ENCODE measurements at regions not wholly inside any gene's neighbourhood (a gene's known extent, or its start where the extent isn't known, plus 50 kb on each side); places are given as distances from the start of the nearest gene placed in this dataset.

GRCh38 chr6:169848946-169849345, 97.5 kb downstream of the ERMARD start:
- Histone ChIP-seq H3K27ac (ENCODE audit: low read depth, low read length) (no peak overlapping the region), H3K79me2 (ENCODE audit: control insufficient read depth, low read length) (no peaks in the 10 kb centered on the region), H3K27me3 (ENCODE audit: control insufficient read depth, low read length) (no peaks in the 10 kb centered on the region), H3F3A (ENCODE audit: control insufficient read depth, insufficient read depth) (no peaks in the 10 kb centered on the region), H3K36me3 (ENCODE audit: control insufficient read depth, low read length) (no peaks in the 10 kb centered on the region), H3K9me3 (ENCODE audit: control insufficient read depth, insufficient read depth, low read length) (peaks cover 12% of the 10 kb centered on the region; the same call in 1 of the 2 replicates), H3K9me2 (replicated peaks; ENCODE audit: control insufficient read depth, low read length) (no peaks in the 10 kb centered on the region), H3K4me2 (ENCODE audit: low read length) (no peak overlapping the region), H4K20me1 (ENCODE audit: control insufficient read depth, insufficient read depth, low read depth, low read length) (no peaks in the 10 kb centered on the region), H3K4me1 (ENCODE audit: control insufficient read depth, low read length) (peaks cover 17% of the 10 kb centered on the region), H3K4me3 (ENCODE audit: low read length) (no peak overlapping the region)
- TF ChIP-seq EZH2phosphoT487 (IDR thresholded peaks at IDR 0.05; ENCODE audit: borderline replicate concordance, low read length), result no peak
- TF ChIP-seq, protein P1, sequence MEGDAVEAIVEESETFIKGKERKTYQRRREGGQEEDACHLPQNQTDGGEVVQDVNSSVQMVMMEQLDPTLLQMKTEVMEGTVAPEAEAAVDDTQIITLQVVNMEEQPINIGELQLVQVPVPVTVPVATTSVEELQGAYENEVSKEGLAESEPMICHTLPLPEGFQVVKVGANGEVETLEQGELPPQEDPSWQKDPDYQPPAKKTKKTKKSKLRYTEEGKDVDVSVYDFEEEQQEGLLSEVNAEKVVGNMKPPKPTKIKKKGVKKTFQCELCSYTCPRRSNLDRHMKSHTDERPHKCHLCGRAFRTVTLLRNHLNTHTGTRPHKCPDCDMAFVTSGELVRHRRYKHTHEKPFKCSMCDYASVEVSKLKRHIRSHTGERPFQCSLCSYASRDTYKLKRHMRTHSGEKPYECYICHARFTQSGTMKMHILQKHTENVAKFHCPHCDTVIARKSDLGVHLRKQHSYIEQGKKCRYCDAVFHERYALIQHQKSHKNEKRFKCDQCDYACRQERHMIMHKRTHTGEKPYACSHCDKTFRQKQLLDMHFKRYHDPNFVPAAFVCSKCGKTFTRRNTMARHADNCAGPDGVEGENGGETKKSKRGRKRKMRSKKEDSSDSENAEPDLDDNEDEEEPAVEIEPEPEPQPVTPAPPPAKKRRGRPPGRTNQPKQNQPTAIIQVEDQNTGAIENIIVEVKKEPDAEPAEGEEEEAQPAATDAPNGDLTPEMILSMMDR (IDR thresholded peaks at IDR 0.05; ENCODE audit: low read depth, low read length, poor library complexity, severe bottlenecking), result no peak

GRCh38 chr6:169847901-169848311, 96.5 kb downstream of the ERMARD start:
- no peak overlapping the region for H3K27ac ChIP-seq (ENCODE audit: low read depth, low read length)

DNA sequence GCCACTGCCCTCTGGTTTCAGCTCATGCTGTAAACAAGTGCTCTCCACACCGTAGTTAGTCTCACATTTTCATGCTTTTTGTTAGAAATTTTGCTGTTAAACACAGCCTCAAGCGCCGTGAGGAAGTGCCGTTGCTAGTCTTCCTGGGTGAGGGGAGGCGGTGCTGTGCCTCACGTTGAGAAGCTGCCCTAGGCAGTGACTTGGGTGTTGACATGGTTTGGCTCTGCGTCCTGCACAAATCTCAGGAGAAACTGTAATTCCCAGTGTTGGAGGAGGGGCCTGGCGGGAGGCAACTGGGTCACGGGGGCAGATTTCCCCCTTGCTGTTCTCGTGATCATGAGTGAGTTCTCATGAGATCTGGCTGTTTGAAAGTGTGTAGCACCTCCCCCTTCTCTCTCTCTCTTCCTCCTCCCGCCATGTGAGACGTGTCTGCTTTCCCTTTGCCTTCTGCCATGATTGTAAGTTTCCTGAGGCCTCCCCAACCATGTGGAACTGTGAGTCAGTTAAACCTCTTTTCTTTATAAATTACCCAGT, 95.8 kb downstream of the ERMARD start:
- Histone ChIP-seq H3K9me2 (replicated peaks; ENCODE audit: control insufficient read depth, low read length) (no peaks in the 10 kb centered on the region), H3K4me2 (ENCODE audit: low read length) (no peak overlapping the region), H3K9me3 (ENCODE audit: control insufficient read depth, insufficient read depth, low read length) (peaks cover 4% of the 10 kb centered on the region; the same call in 1 of the 2 replicates), H4K20me1 (ENCODE audit: control insufficient read depth, insufficient read depth, low read depth, low read length) (no peaks in the 10 kb centered on the region), H3K27me3 (ENCODE audit: control insufficient read depth, low read length) (peaks cover 6% of the 10 kb centered on the region; the same call in 1 of the 2 replicates), H3K4me3 (ENCODE audit: low read length) (no peak overlapping the region), H3K27ac (ENCODE audit: low read depth, low read length) (no peak overlapping the region), H3K36me3 (ENCODE audit: control insufficient read depth, low read length) (no peaks in the 10 kb centered on the region), H3F3A (ENCODE audit: control insufficient read depth, insufficient read depth) (no peaks in the 10 kb centered on the region), H3K4me1 (ENCODE audit: control insufficient read depth, low read length) (peaks cover 21% of the 10 kb centered on the region), H3K79me2 (ENCODE audit: control insufficient read depth, low read length) (no peaks in the 10 kb centered on the region)
- TF ChIP-seq EZH2phosphoT487 (IDR thresholded peaks at IDR 0.05; ENCODE audit: borderline replicate concordance, low read length), result no peak
- TF ChIP-seq, protein P1 (IDR thresholded peaks at IDR 0.05; ENCODE audit: low read depth, low read length, poor library complexity, severe bottlenecking), result no peak

More at GRCh38 chr6:169847901-169848311, 96.5 kb downstream of the ERMARD start:
- Histone ChIP-seq H3K4me2 (ENCODE audit: low read length) (no peak overlapping the region), H4K20me1 (ENCODE audit: control insufficient read depth, insufficient read depth, low read depth, low read length) (no peaks in the 10 kb centered on the region), H3K4me1 (ENCODE audit: control insufficient read depth, low read length) (peaks cover 21% of the 10 kb centered on the region), H3K9me2 (replicated peaks; ENCODE audit: control insufficient read depth, low read length) (no peaks in the 10 kb centered on the region), H3K9me3 (ENCODE audit: control insufficient read depth, insufficient read depth, low read length) (peaks cover 5% of the 10 kb centered on the region; the same call in 1 of the 2 replicates), H3K79me2 (ENCODE audit: control insufficient read depth, low read length) (no peaks in the 10 kb centered on the region), H3F3A (ENCODE audit: control insufficient read depth, insufficient read depth) (no peaks in the 10 kb centered on the region), H3K36me3 (ENCODE audit: control insufficient read depth, low read length) (no peaks in the 10 kb centered on the region), H3K27me3 (ENCODE audit: control insufficient read depth, low read length) (peaks cover 4% of the 10 kb centered on the region; the same call in 1 of the 2 replicates), H3K4me3 (ENCODE audit: low read length) (no peak overlapping the region)
- TF ChIP-seq, protein P1 (IDR thresholded peaks at IDR 0.05; ENCODE audit: low read depth, low read length, poor library complexity, severe bottlenecking), result no peak
- no peak for TF ChIP-seq EZH2phosphoT487 (IDR thresholded peaks at IDR 0.05; ENCODE audit: borderline replicate concordance, low read length)
